Left cardiac atrium (tissue), 4 donors: ENCODE measurements at regions not wholly inside any gene's neighbourhood (a gene's known extent, or its start where the extent isn't known, plus 50 kb on each side); places are given as distances from the start of the nearest gene placed in this dataset.

Experiments
- ATAC-seq, 2 donors: fragments of 200-7000 bp; cut with Tn5 transposase; one replicate each; pipeline ENCODE4 v1.9.1; 2020; ENCODE audit warnings: mild to moderate bottlenecking in 2 of 2, moderate library complexity in 2 of 2
- DNase-seq: peaks from one replicate; pipeline ENCODE4 v3.0.0-alpha.2; 2020
- intact Hi-C, 2 donors: fragments of 100-400 bp; cut with DNase I; formaldehyde crosslinking; loops; one replicate each; pipeline versions ENCODE4 v1.14.1 to v1.15.1; 2022 to 2023
- donor health status: DM: no; HTN: yes; CAD: no.
- donor health status: DM: no; HTN: yes; CAD: no; lungs with severe emphysema.
- donor health status: DM: yes; HTN: yes; CAD: no.
- donor health status: Dilated cardiomyopathy.

- DNase-seq (no peak), ATAC-seq (peak in 1 of 2 donors; percentile 51)
- intact Hi-C loops, result no loop called here
These were observed 85.3 kb downstream of the FAM241B start for GRCh38 chr10:69715156-69715898.

GRCh38 chr10:69715899-69716606 lies 85.7 kb upstream of the COL13A1 start:
- peak; percentile 10 to 23 for ATAC-seq
- no peak for DNase-seq
- intact Hi-C loops, result loop anchor here in 1 of 2 donors (2.0 kb wide), 1 partner anchor 71 kb away; no protein-coding TSS in a partner anchor

- peak; percentile 22 to 51 for ATAC-seq
- intact Hi-C loops, result loop anchor here in 1 of 2 donors (2.0 kb wide), 1 partner anchor 72 kb away; no protein-coding TSS in a partner anchor
- DNase-seq, result no peak
These were observed 84.8 kb upstream of the COL13A1 start for GRCh38 chr10:69716711-69717560.

- ATAC-seq (no peak), DNase-seq (no peak)
- intact Hi-C loops, result no loop called here
These were observed 82.8 kb upstream of the COL13A1 start for GRCh38 chr10:69718951-69719350.

- ATAC-seq (peak; percentile 92 to 93), DNase-seq (peak; percentile 86)
- intact Hi-C loops, result no loop called here
These were observed 79.9 kb upstream of the COL13A1 start for GRCh38 chr10:69721690-69722310.

- DNase-seq (no peak), ATAC-seq (no peak)
- intact Hi-C loops, result no loop called here
These were observed 78.1 kb upstream of the COL13A1 start for GRCh38 chr10:69723653-69724052.

- no peak for DNase-seq
- intact Hi-C loops, result no loop called here
- ATAC-seq, result no peak
These were observed 74.9 kb upstream of the COL13A1 start for GRCh38 chr10:69726850-69727249.

GRCh38 chr10:69728335-69728870 lies 73.3 kb upstream of the COL13A1 start:
- no peak for DNase-seq
- peak in 1 of 2 donors; percentile 54 for ATAC-seq
- intact Hi-C loops, result no loop called here

- ATAC-seq, result peak; percentile 2 to 10
- DNase-seq, result no peak
- intact Hi-C loops, result loop anchor here in 1 of 2 donors (5.0 kb wide), 1 partner anchor 73 kb away; the partner anchor contains the start of gene COL13A1
These were observed 72.2 kb upstream of the COL13A1 start for GRCh38 chr10:69729326-69730048.

GRCh38 chr10:69730251-69731156 lies 71.2 kb upstream of the COL13A1 start:
- intact Hi-C loops, result loop anchor here in 1 of 2 donors (5.0 kb wide), 1 partner anchor 72 kb away; the partner anchor contains the start of gene COL13A1
- ATAC-seq (peak; percentile 48 to 75), DNase-seq (peak; percentile 55)

- DNase-seq (no peak), ATAC-seq (peak in 1 of 2 donors; percentile 32)
- intact Hi-C loops, result loop anchor here in 1 of 2 donors (5.0 kb wide), 1 partner anchor 71 kb away; the partner anchor contains the start of gene COL13A1
These were observed 70.5 kb upstream of the COL13A1 start for GRCh38 chr10:69731184-69731583.

GRCh38 chr10:69731698-69732097 lies 70.0 kb upstream of the COL13A1 start:
- no peak for ATAC-seq
- intact Hi-C loops, result loop anchor here in 1 of 2 donors (5.0 kb wide), 1 partner anchor 71 kb away; the partner anchor contains the start of gene COL13A1
- no peak for DNase-seq

GRCh38 chr10:69732147-69732825 lies 69.4 kb upstream of the COL13A1 start:
- intact Hi-C loops, result loop anchor here in 1 of 2 donors (5.0 kb wide), 1 partner anchor 70 kb away; the partner anchor contains the start of gene COL13A1
- ATAC-seq, result peak; percentile 26 to 60
- DNase-seq, result peak; percentile 55

- ATAC-seq (no peak), DNase-seq (no peak)
- intact Hi-C loops, result loop anchor here in 1 of 2 donors (5.0 kb wide), 1 partner anchor 70 kb away; the partner anchor contains the start of gene COL13A1
These were observed 68.9 kb upstream of the COL13A1 start for GRCh38 chr10:69732826-69733150.

- DNase-seq (no peak), ATAC-seq (peak in 1 of 2 donors; percentile 51)
- intact Hi-C loops, result loop anchor here in 1 of 2 donors (5.0 kb wide), 1 partner anchor 68 kb away; the partner anchor contains the start of gene COL13A1
These were observed 67.9 kb upstream of the COL13A1 start for GRCh38 chr10:69733791-69734261.

GRCh38 chr10:69734416-69734796 lies 67.3 kb upstream of the COL13A1 start:
- ATAC-seq (no peak), DNase-seq (no peak)
- intact Hi-C loops, result loop anchor here in 1 of 2 donors (5.0 kb wide), 1 partner anchor 68 kb away; the partner anchor contains the start of gene COL13A1
